CD8-positive, alpha-beta memory T cell (primary cell): ENCODE measurements at regions not wholly inside any gene's neighbourhood (a gene's known extent, or its start where the extent isn't known, plus 50 kb on each side); places are given as distances from the start of the nearest gene placed in this dataset.

Source experiments
- CTCF ChIA-PET: fragments of 350-600 bp; sonication (Branson Sonifier 250); formaldehyde crosslinking; loops from one replicate; lab custom pipeline; 2021; ENCODE audit warnings: antibody characterized with exemption; lab: Charles Lee
- POLR2A ChIA-PET: fragments of 350-600 bp; sonication (Branson Sonifier 250); formaldehyde crosslinking; loops from one replicate; lab custom pipeline; 2021; ENCODE audit warnings: antibody characterized with exemption; lab: Charles Lee
- DNase-seq, 5 donors: peaks; one replicate each; pipeline versions ENCODE4 v3.0.0 to v3.0.0-alpha.2; 2020 to 2022; ENCODE audit warnings: mixed read lengths in 1 of 5
- H3K27ac ChIP-seq: one replicate; pipeline ENCODE4 v1.7.0; 2013; ENCODE audit warnings: low read depth, mild to moderate bottlenecking, low read length, moderate library complexity
- H3K27me3 ChIP-seq: 2 replicates; pipeline ENCODE4 v1.7.0; 2013; ENCODE audit warnings: low read length, mild to moderate bottlenecking; ENCODE audit not compliant: insufficient read depth, poor library complexity, severe bottlenecking
- H3K36me3 ChIP-seq: 2 replicates; pipeline ENCODE4 v1.7.0; 2013; ENCODE audit warnings: mild to moderate bottlenecking, low read length, moderate library complexity; ENCODE audit not compliant: insufficient read depth
- H3K4me1 ChIP-seq: 2 replicates; pipeline ENCODE4 v1.7.0; 2013; ENCODE audit warnings: mild to moderate bottlenecking, low read length, moderate library complexity; ENCODE audit not compliant: insufficient read depth
- H3K4me3 ChIP-seq: 2 replicates; pipeline ENCODE4 v1.7.0; 2013; ENCODE audit warnings: mild to moderate bottlenecking, low read length
- H3K9me3 ChIP-seq: 2 replicates; pipeline ENCODE4 v1.7.0; 2013; ENCODE audit warnings: mild to moderate bottlenecking, low read length
- H3K27ac Mint-ChIP-seq, 8 donors: one replicate each; pipeline ENCODE4 v1.8.0; 2020 to 2021; ENCODE audit warnings: mixed read lengths in 8 of 8, mild to moderate bottlenecking in 6 of 8, inconsistent platforms in 3 of 8, moderate library complexity in 3 of 8
- H3K27me3 Mint-ChIP-seq, 2 donors: one replicate each; pipeline ENCODE4 v1.8.0; 2020 to 2021; ENCODE audit warnings: mixed read lengths in 2 of 2, mild to moderate bottlenecking in 1 of 2, moderate library complexity in 1 of 2
- H3K36me3 Mint-ChIP-seq, 3 donors: one replicate each; pipeline ENCODE4 v1.8.0; 2020 to 2021; ENCODE audit warnings: mixed read lengths in 3 of 3, inconsistent platforms in 1 of 3, mild to moderate bottlenecking in 1 of 3
- H3K4me1 Mint-ChIP-seq, 3 donors: one replicate each; pipeline ENCODE4 v1.8.0; 2020 to 2021; ENCODE audit warnings: mixed read lengths in 3 of 3, inconsistent platforms in 1 of 3, mild to moderate bottlenecking in 1 of 3
- H3K4me3 Mint-ChIP-seq, 7 donors: one replicate each; pipeline ENCODE4 v1.8.0; 2020 to 2021; ENCODE audit warnings: mixed read lengths in 7 of 7, mild to moderate bottlenecking in 6 of 7, moderate library complexity in 4 of 7, inconsistent platforms in 2 of 7
- H3K9me3 Mint-ChIP-seq, 5 donors: one replicate each; pipeline ENCODE4 v1.8.0; 2020 to 2022; ENCODE audit warnings: mixed read lengths in 5 of 5, mild to moderate bottlenecking in 3 of 5, moderate library complexity in 2 of 5, inconsistent platforms in 1 of 5

- no peaks in the 10 kb centered on the region for H3K4me1 Mint-ChIP-seq
- CTCF ChIA-PET = no interaction called here
- Histone ChIP-seq H3K27ac (no peak overlapping the region), H3K4me3 (no peak overlapping the region), H3K4me1 (no peaks in the 10 kb centered on the region), H3K36me3 (no peaks in the 10 kb centered on the region), H3K27me3 (no peaks in the 10 kb centered on the region), H3K9me3 (no peaks in the 10 kb centered on the region)
- no peaks in the 10 kb centered on the region for H3K36me3 Mint-ChIP-seq
- POLR2A ChIA-PET = no interaction called here
- no peak for DNase-seq
- peak overlapping the region in 1 of 8 donors; percentile 64 for H3K27ac Mint-ChIP-seq
- H3K4me3 Mint-ChIP-seq = no peak overlapping the region
- H3K27me3 Mint-ChIP-seq = peaks cover 0 to 5% of the 10 kb centered on the region in 2 donors
- H3K9me3 Mint-ChIP-seq = peaks cover 0 to 2% (median 0%) of the 10 kb centered on the region in 5 donors
These were observed 378.4 kb upstream of the IRX4 start for GRCh38 chr5:2261004-2261703.

GRCh38 chr5:2260211-2261003 is 377.7 kb upstream of the IRX4 start:
- no peak for DNase-seq
- ChIA-PET POLR2A (no interaction called here), CTCF (no interaction called here)
- no peak overlapping the region for H3K27ac Mint-ChIP-seq
- Histone ChIP-seq H3K36me3 (no peaks in the 10 kb centered on the region), H3K4me1 (no peaks in the 10 kb centered on the region), H3K9me3 (no peaks in the 10 kb centered on the region), H3K27ac (no peak overlapping the region), H3K4me3 (no peak overlapping the region), H3K27me3 (no peaks in the 10 kb centered on the region)
- H3K9me3 Mint-ChIP-seq = peaks cover 0 to 2% (median 0%) of the 10 kb centered on the region in 5 donors
- no peaks in the 10 kb centered on the region for H3K4me1 Mint-ChIP-seq
- H3K4me3 Mint-ChIP-seq = no peak overlapping the region
- peaks cover 0 to 5% of the 10 kb centered on the region in 2 donors for H3K27me3 Mint-ChIP-seq
- no peaks in the 10 kb centered on the region for H3K36me3 Mint-ChIP-seq

- ChIA-PET CTCF (no interaction called here), POLR2A (no interaction called here)
- H3K27ac Mint-ChIP-seq = no peak overlapping the region
- no peaks in the 10 kb centered on the region for H3K36me3 Mint-ChIP-seq
- H3K4me1 Mint-ChIP-seq = no peaks in the 10 kb centered on the region
- H3K4me1 ChIP-seq = no peaks in the 10 kb centered on the region
- no peak overlapping the region for H3K4me3 ChIP-seq
- H3K27me3 Mint-ChIP-seq = peaks cover 0 to 5% of the 10 kb centered on the region in 2 donors
- no peaks in the 10 kb centered on the region for H3K27me3 ChIP-seq
- no peaks in the 10 kb centered on the region for H3K9me3 ChIP-seq
- H3K9me3 Mint-ChIP-seq = peaks cover 0 to 2% (median 0%) of the 10 kb centered on the region in 5 donors
- no peak overlapping the region for H3K4me3 Mint-ChIP-seq
- no peak overlapping the region for H3K27ac ChIP-seq
- no peaks in the 10 kb centered on the region for H3K36me3 ChIP-seq
- DNase-seq = no peak
These were observed 376.9 kb upstream of the IRX4 start for GRCh38 chr5:2259494-2260107.

GRCh38 chr5:2258861-2259260 is 376.1 kb upstream of the IRX4 start:
- Histone ChIP-seq H3K4me1 (no peaks in the 10 kb centered on the region), H3K36me3 (no peaks in the 10 kb centered on the region), H3K27ac (no peak overlapping the region), H3K9me3 (no peaks in the 10 kb centered on the region), H3K27me3 (no peaks in the 10 kb centered on the region), H3K4me3 (no peak overlapping the region)
- POLR2A ChIA-PET = no interaction called here
- Mint-ChIP-seq H3K4me3 (peak overlapping the region in 1 of 7 donors; percentile 6), H3K27ac (no peak overlapping the region), H3K27me3 (peaks cover 0 to 5% of the 10 kb centered on the region in 2 donors), H3K36me3 (no peaks in the 10 kb centered on the region), H3K9me3 (peaks cover 0 to 2% (median 0%) of the 10 kb centered on the region in 5 donors), H3K4me1 (peaks cover 0 to 3% (median 0%) of the 10 kb centered on the region in 3 donors)
- CTCF ChIA-PET = no interaction called here
- no peak for DNase-seq

GRCh38 chr5:2257326-2258244 is 374.9 kb upstream of the IRX4 start:
- Histone ChIP-seq H3K27ac (no peak overlapping the region), H3K4me3 (no peak overlapping the region), H3K9me3 (no peaks in the 10 kb centered on the region), H3K27me3 (no peaks in the 10 kb centered on the region), H3K36me3 (no peaks in the 10 kb centered on the region), H3K4me1 (no peaks in the 10 kb centered on the region)
- ChIA-PET CTCF (no interaction called here), POLR2A (no interaction called here)
- peaks cover 0 to 2% (median 0%) of the 10 kb centered on the region in 5 donors for H3K9me3 Mint-ChIP-seq
- H3K36me3 Mint-ChIP-seq = no peaks in the 10 kb centered on the region
- DNase-seq = no peak
- H3K4me3 Mint-ChIP-seq = no peak overlapping the region
- peaks cover 0 to 3% (median 0%) of the 10 kb centered on the region in 3 donors for H3K4me1 Mint-ChIP-seq
- H3K27me3 Mint-ChIP-seq = peaks cover 0 to 6% of the 10 kb centered on the region in 2 donors
- no peak overlapping the region for H3K27ac Mint-ChIP-seq

GRCh38 chr5:2256691-2257280 is 374.1 kb upstream of the IRX4 start:
- no peaks in the 10 kb centered on the region for H3K9me3 ChIP-seq
- no peak overlapping the region for H3K4me3 Mint-ChIP-seq
- H3K9me3 Mint-ChIP-seq = peaks cover 0 to 2% (median 0%) of the 10 kb centered on the region in 5 donors
- no peak for DNase-seq
- ChIA-PET POLR2A (no interaction called here), CTCF (no interaction called here)
- H3K36me3 ChIP-seq = no peaks in the 10 kb centered on the region
- no peaks in the 10 kb centered on the region for H3K27me3 ChIP-seq
- no peak overlapping the region for H3K27ac ChIP-seq
- H3K4me3 ChIP-seq = no peak overlapping the region
- no peaks in the 10 kb centered on the region for H3K36me3 Mint-ChIP-seq
- H3K27ac Mint-ChIP-seq = no peak overlapping the region
- H3K4me1 ChIP-seq = no peaks in the 10 kb centered on the region
- peaks cover 0 to 7% of the 10 kb centered on the region in 2 donors for H3K27me3 Mint-ChIP-seq
- peaks cover 0 to 3% (median 0%) of the 10 kb centered on the region in 3 donors for H3K4me1 Mint-ChIP-seq

- Histone ChIP-seq H3K27me3 (no peaks in the 10 kb centered on the region), H3K36me3 (no peaks in the 10 kb centered on the region), H3K4me1 (no peaks in the 10 kb centered on the region), H3K4me3 (no peak overlapping the region), H3K27ac (no peak overlapping the region), H3K9me3 (no peaks in the 10 kb centered on the region)
- peaks cover 0 to 3% (median 0%) of the 10 kb centered on the region in 3 donors for H3K4me1 Mint-ChIP-seq
- no peak overlapping the region for H3K4me3 Mint-ChIP-seq
- H3K9me3 Mint-ChIP-seq = peaks cover 0 to 2% (median 0%) of the 10 kb centered on the region in 5 donors
- ChIA-PET POLR2A (no interaction called here), CTCF (no interaction called here)
- peaks cover 0 to 7% of the 10 kb centered on the region in 2 donors for H3K27me3 Mint-ChIP-seq
- DNase-seq = no peak
- no peak overlapping the region for H3K27ac Mint-ChIP-seq
- H3K36me3 Mint-ChIP-seq = no peaks in the 10 kb centered on the region
These were observed 373.4 kb upstream of the IRX4 start for GRCh38 chr5:2255915-2256690.
